GM12865 (cell line): ENCODE measurements at regions not wholly inside any gene's neighbourhood (a gene's known extent, or its start where the extent isn't known, plus 50 kb on each side); places are given as distances from the start of the nearest gene placed in this dataset.

Source experiments
- DNase-seq: peaks from one replicate; pipeline ENCODE4 v3.0.0; 2010; ENCODE audit warnings: low read depth
- H3K4me3 ChIP-seq: 2 replicates; pipeline ENCODE4 v1.5.1; 2011; ENCODE audit warnings: mild to moderate bottlenecking, low read depth, low read length, control low read depth
- CTCF ChIP-seq: IDR thresholded peaks from 2 replicates; pipeline ENCODE4 v1.5.1; 2011; ENCODE audit warnings: low read length, control low read depth, low read depth, inconsistent platforms; ENCODE audit not compliant: insufficient read depth; ENCODE audit errors: missing control alignments

- no peak for TF ChIP-seq CTCF
- DNase-seq = no peak
- H3K4me3 ChIP-seq = no peak overlapping the region
Measured at GRCh38 chr20:48212806-48213509, 427.7 kb upstream of the SULF2 start.

GRCh38 chr20:48211847-48212246 lies 426.6 kb upstream of the SULF2 start:
- DNase-seq = no peak
- no peak for TF ChIP-seq CTCF
- H3K4me3 ChIP-seq = no peak overlapping the region

GRCh38 chr20:48211238-48211637 lies 426.0 kb upstream of the SULF2 start:
- DNase-seq = no peak
- no peak overlapping the region for H3K4me3 ChIP-seq
- no peak for TF ChIP-seq CTCF

GRCh38 chr20:48210111-48211027 lies 425.1 kb upstream of the SULF2 start:
- TF ChIP-seq CTCF = no peak
- H3K4me3 ChIP-seq = no peak overlapping the region
- no peak for DNase-seq

- no peak overlapping the region for H3K4me3 ChIP-seq
- no peak for TF ChIP-seq CTCF
- DNase-seq = no peak
Measured at GRCh38 chr20:48209102-48209501, 423.8 kb upstream of the SULF2 start.

GRCh38 chr20:48208176-48208575 lies 422.9 kb upstream of the SULF2 start:
- no peak for DNase-seq
- H3K4me3 ChIP-seq = no peak overlapping the region
- no peak for TF ChIP-seq CTCF
